Psoas muscle (tissue), 7 donors: ENCODE measurements at regions not wholly inside any gene's neighbourhood (a gene's known extent, or its start where the extent isn't known, plus 50 kb on each side); places are given as distances from the start of the nearest gene placed in this dataset.

Experiments
- ATAC-seq, 4 donors: fragments of 200-7000 bp; cut with Tn5 transposase; one replicate each; pipeline ENCODE4 v1.9.1; 2020; ENCODE audit warnings: moderate library complexity in 3 of 4, mild to moderate bottlenecking in 2 of 4
- DNase-seq, 2 donors: peaks; one replicate each; pipeline ENCODE4 v3.0.0-alpha.2; 2020
- H3K27ac ChIP-seq: fragments of 200-600 bp; one replicate; pipeline ENCODE4 v1.8.0; 2022
- H3K27me3 ChIP-seq, 3 donors: fragments of 200-600 bp in 1 of 3; one replicate each; pipeline versions ENCODE4 v1.6.1 to v1.8.0; 2013 to 2022; ENCODE audit warnings: low read length in 2 of 3, mild to moderate bottlenecking in 2 of 3, moderate library complexity in 1 of 3; ENCODE audit not compliant: insufficient read depth in 3 of 3
- H3K36me3 ChIP-seq, 2 donors: fragments of 200-600 bp in 1 of 2; one replicate each; pipeline versions ENCODE4 v1.6.1 to v1.8.0; 2013 to 2022; ENCODE audit warnings: low read depth in 1 of 2, mild to moderate bottlenecking in 1 of 2, moderate library complexity in 1 of 2; ENCODE audit not compliant: insufficient read depth in 1 of 2
- H3K4me1 ChIP-seq: fragments of 200-600 bp; one replicate; pipeline ENCODE4 v1.8.0; 2022
- H3K4me3 ChIP-seq: fragments of 200-600 bp; one replicate; pipeline ENCODE4 v1.8.0; 2022; ENCODE audit warnings: mild to moderate bottlenecking
- H3K9me3 ChIP-seq: fragments of 200-600 bp; one replicate; pipeline ENCODE4 v1.8.0; 2022
- WGBS, 3 donors: extraction: QIAGEN DNeasy Blood & Tissue Kit; methylation state at CpG; one replicate each; pipeline versions ENCODE4 v1.1.6 to v1.1.7; 2013; 5-methylcytosine and 5-hydroxymethylcytosine counted together
- intact Hi-C, 2 donors: fragments of 100-400 bp; cut with DNase I; formaldehyde crosslinking; loops; one replicate each; pipeline versions ENCODE4 v1.11.0 to v1.14.2; 2022
- TF ChIP-seq, protein P1 (sequence below): fragments of 200-600 bp; IDR thresholded peaks from one replicate; pipeline ENCODE4 v1.8.0; 2022; ENCODE audit warnings: antibody characterized with exemption
- donor health status: healthy with polysubstance abuse.
- donor health status: DM: no; HTN: no; CAD: no; lungs with moderate emphysema.
- donor health status: Bipolar disorder and iron deficiency.
- donor health status: healthy.
- donor health status: DM: yes; HTN: yes; CAD: no.
- donor health status: DM: no; HTN: no; CAD: no.
- donor health status: DM: yes; HTN: yes; CAD: no.

DNA sequence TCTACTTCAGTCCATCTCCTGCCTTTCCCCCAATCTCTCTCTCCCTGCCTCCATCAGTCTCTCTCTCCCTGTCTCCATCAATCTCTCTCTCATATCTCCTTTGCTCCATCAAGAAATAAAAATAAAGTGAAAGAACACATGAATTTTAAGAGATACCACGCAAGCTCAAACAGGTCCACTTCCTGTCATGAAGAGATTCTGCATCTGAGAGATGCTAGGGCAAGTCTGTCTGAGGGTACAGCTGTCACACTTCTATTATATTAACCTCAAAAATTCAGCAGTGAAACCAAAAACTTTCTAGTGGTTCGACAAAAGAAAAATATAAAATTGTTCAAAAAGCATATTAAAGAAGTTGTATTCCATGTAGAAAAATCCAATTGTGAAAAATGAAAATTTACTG, 296.8 kb upstream of the RSPO3 start:
- H3K36me3 ChIP-seq = no peaks in the 10 kb centered on the region
- no peaks in the 10 kb centered on the region for H3K4me1 ChIP-seq
- no peak for DNase-seq
- no peak overlapping the region for H3K27ac ChIP-seq
- H3K4me3 ChIP-seq = no peak overlapping the region
- no peaks in the 10 kb centered on the region for H3K27me3 ChIP-seq
- no peak for ATAC-seq
- TF ChIP-seq, protein P1, sequence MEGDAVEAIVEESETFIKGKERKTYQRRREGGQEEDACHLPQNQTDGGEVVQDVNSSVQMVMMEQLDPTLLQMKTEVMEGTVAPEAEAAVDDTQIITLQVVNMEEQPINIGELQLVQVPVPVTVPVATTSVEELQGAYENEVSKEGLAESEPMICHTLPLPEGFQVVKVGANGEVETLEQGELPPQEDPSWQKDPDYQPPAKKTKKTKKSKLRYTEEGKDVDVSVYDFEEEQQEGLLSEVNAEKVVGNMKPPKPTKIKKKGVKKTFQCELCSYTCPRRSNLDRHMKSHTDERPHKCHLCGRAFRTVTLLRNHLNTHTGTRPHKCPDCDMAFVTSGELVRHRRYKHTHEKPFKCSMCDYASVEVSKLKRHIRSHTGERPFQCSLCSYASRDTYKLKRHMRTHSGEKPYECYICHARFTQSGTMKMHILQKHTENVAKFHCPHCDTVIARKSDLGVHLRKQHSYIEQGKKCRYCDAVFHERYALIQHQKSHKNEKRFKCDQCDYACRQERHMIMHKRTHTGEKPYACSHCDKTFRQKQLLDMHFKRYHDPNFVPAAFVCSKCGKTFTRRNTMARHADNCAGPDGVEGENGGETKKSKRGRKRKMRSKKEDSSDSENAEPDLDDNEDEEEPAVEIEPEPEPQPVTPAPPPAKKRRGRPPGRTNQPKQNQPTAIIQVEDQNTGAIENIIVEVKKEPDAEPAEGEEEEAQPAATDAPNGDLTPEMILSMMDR = no peak
- no peaks in the 10 kb centered on the region for H3K9me3 ChIP-seq
- WGBS, 3 donors = 46 to 56% (median 56%) methylated on average over 2 of the region's 2 CpGs
- intact Hi-C loops = no loop called here

DNA sequence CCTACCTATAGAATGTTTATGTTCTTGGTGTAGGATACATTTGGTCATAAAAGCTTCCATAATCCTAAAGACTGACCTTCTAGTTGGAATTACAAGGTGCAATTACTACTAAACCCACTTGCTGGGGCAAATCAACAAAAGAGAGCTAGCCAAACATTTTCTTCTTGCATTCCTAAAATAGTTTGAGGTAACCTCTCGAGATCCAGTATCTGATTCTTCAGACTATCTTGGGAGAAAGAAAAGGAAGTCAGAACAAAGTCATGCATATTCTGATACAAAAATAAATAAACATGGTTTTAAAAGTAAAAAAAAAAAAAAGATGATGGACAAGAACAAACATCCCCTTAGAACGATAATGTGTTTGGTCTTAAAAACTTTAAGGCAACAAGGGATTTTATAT, 294.2 kb upstream of the RSPO3 start:
- no peaks in the 10 kb centered on the region for H3K27me3 ChIP-seq
- no peak overlapping the region for H3K4me3 ChIP-seq
- H3K4me1 ChIP-seq = no peaks in the 10 kb centered on the region
- DNase-seq (no peak), ATAC-seq (no peak)
- intact Hi-C loops = no loop called here
- no peak overlapping the region for H3K27ac ChIP-seq
- 25 to 48% (median 38%) methylated on average over 2 of the region's 2 CpGs for WGBS, 3 donors
- H3K9me3 ChIP-seq = no peaks in the 10 kb centered on the region
- no peaks in the 10 kb centered on the region for H3K36me3 ChIP-seq
- TF ChIP-seq, protein P1 = no peak

DNA sequence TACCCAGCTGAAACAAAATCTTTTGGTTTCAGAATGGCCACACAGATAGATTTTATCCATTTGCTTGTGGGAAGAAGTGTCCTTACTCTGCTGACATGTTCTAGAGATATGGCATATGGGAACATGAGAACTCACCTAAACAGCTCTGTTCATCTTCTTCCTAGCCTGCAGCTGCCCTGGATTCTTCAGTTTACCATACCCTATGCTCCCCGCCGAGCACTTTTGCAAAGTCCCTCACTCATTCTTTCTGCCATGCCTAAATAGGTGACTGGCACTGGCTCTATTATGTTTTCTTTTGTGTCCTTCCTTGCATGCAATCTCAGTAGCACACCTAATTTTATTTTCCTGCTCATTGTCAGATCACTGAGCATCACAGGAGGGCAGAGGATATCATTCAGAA, 293.7 kb upstream of the RSPO3 start:
- intact Hi-C loops = no loop called here
- no peak overlapping the region for H3K4me3 ChIP-seq
- no peaks in the 10 kb centered on the region for H3K36me3 ChIP-seq
- DNase-seq (no peak), ATAC-seq (no peak)
- 82 to 83% (median 82%) methylated on average over 2 of the region's 2 CpGs for WGBS, 3 donors
- H3K9me3 ChIP-seq = no peaks in the 10 kb centered on the region
- H3K27me3 ChIP-seq = no peaks in the 10 kb centered on the region
- no peak overlapping the region for H3K27ac ChIP-seq
- H3K4me1 ChIP-seq = no peaks in the 10 kb centered on the region
- TF ChIP-seq, protein P1 = no peak

DNA sequence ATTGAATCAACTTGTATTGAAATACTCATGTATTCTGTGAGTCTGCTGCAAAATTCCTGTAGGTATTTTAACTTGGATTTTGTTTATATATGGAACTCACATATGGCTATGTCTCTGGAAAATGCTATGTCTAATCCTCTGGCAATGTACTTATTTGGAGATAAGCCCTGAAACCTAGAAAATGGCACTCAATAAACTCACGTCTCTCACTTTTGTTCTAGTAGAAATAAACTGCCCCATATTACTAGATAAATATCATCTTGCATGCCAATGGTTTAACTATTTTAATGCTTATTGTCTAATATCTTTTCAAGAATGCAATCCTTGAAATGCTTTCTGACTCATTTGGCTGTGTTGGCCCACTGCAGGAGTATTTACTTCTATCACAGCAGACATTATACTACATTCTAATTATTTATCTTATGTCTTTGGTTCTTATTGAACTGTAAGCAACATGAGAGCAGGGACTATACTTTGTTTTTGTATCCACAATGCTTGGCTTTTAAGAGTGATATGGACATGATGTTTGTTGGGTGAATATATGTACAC, 292.2 kb upstream of the RSPO3 start:
- Histone ChIP-seq H3K4me3 (no peak overlapping the region), H3K4me1 (no peaks in the 10 kb centered on the region), H3K36me3 (no peaks in the 10 kb centered on the region), H3K27me3 (no peaks in the 10 kb centered on the region), H3K9me3 (no peaks in the 10 kb centered on the region), H3K27ac (no peak overlapping the region)
- TF ChIP-seq, protein P1 = no peak
- WGBS, 3 donors = 76 to 83% (median 77%) methylated on average over 1 of the region's 1 CpG
- intact Hi-C loops = no loop called here
- ATAC-seq (no peak), DNase-seq (no peak)

DNA sequence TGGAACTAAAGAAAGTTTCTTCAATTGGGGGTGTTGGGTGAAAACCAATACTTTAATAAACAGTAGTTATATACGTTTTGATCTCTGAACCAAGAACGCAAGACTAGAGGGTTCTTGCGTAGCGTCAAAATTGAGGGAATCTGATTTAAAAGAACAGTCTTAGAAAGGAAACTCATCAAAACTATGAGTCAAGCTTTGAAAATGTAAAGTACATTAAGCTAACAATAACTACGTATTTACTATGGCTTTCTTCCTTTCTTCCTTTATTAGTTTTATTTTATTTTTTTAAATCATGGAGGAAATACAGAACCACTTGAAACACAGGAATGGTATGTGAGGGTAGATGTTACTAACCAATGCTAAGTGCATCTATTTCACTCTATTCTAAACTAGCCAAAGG, 287.0 kb upstream of the RSPO3 start:
- WGBS, 3 donors = 68 to 87% (median 74%) methylated on average over 5 of the region's 5 CpGs
- no peak for DNase-seq
- ATAC-seq = no peak
- H3K27ac ChIP-seq = no peak overlapping the region
- TF ChIP-seq, protein P1 = no peak
- intact Hi-C loops = no loop called here
- H3K36me3 ChIP-seq = no peaks in the 10 kb centered on the region
- no peaks in the 10 kb centered on the region for H3K4me1 ChIP-seq
- H3K4me3 ChIP-seq = no peak overlapping the region
- no peaks in the 10 kb centered on the region for H3K27me3 ChIP-seq
- H3K9me3 ChIP-seq = no peaks in the 10 kb centered on the region
